HEK293 (cell line): ENCODE measurements at regions not wholly inside any gene's neighbourhood (a gene's known extent, or its start where the extent isn't known, plus 50 kb on each side); places are given as distances from the start of the nearest gene placed in this dataset.

Experiments
- BCL6B ChIP-seq: fragments of 450-650 bp; formaldehyde crosslinking; IDR thresholded peaks from 2 replicates; pipeline ENCODE4 v1.5.1; 2017; ENCODE audit warnings: missing biosample characterization, missing genetic modification characterization
- HOXA7 ChIP-seq: sonication (generic); formaldehyde crosslinking; IDR thresholded peaks from 2 replicates; pipeline ENCODE4 v1.8.1; 2022; ENCODE audit warnings: missing genetic modification reagents, borderline replicate concordance
- MZF1 ChIP-seq: fragments of 450-650 bp; formaldehyde crosslinking; IDR thresholded peaks from 2 replicates; pipeline ENCODE4 v1.5.1; 2017; ENCODE audit warnings: missing biosample characterization, missing genetic modification characterization, borderline replicate concordance
- PRDM1 ChIP-seq: fragments of 450-650 bp; formaldehyde crosslinking; IDR thresholded peaks from 2 replicates; pipeline ENCODE4; 2016; ENCODE audit warnings: missing biosample characterization, missing genetic modification characterization
- PRDM4 ChIP-seq: fragments of 450-650 bp; formaldehyde crosslinking; IDR thresholded peaks from 2 replicates; pipeline ENCODE4 v1.5.1; 2017; ENCODE audit warnings: missing biosample characterization, missing genetic modification characterization
- REST ChIP-seq: fragments of 450-650 bp; formaldehyde crosslinking; IDR thresholded peaks from 2 replicates; pipeline ENCODE4 v1.5.1; 2016; ENCODE audit warnings: missing biosample characterization, missing genetic modification characterization
- SP7 ChIP-seq: fragments of 450-650 bp; formaldehyde crosslinking; IDR thresholded peaks from 2 replicates; pipeline ENCODE4 v1.5.1; 2016; ENCODE audit warnings: missing biosample characterization, missing genetic modification characterization
- ZBTB17 ChIP-seq: fragments of 450-650 bp; formaldehyde crosslinking; IDR thresholded peaks from 2 replicates; pipeline ENCODE4 v1.5.1; 2016; ENCODE audit warnings: missing biosample characterization, missing genetic modification characterization
- ZBTB20 ChIP-seq: fragments of 450-650 bp; formaldehyde crosslinking; IDR thresholded peaks from 2 replicates; pipeline ENCODE4 v1.5.1; 2016; ENCODE audit warnings: missing biosample characterization, missing genetic modification characterization
- ZBTB8A ChIP-seq: fragments of 450-650 bp; formaldehyde crosslinking; IDR thresholded peaks from 2 replicates; pipeline ENCODE4 v1.5.1; 2016; ENCODE audit warnings: missing biosample characterization, missing genetic modification characterization
- ZFHX2 ChIP-seq: fragments of 450-650 bp; formaldehyde crosslinking; conservative IDR thresholded peaks from 2 replicates; pipeline ENCODE4 v1.5.1; 2016; ENCODE audit warnings: missing biosample characterization, missing genetic modification characterization
- ZFP3 ChIP-seq: fragments of 450-650 bp; formaldehyde crosslinking; IDR thresholded peaks from 2 replicates; pipeline ENCODE4 v1.5.1; 2016; ENCODE audit warnings: low read depth, missing biosample characterization, missing genetic modification characterization
- ZFP37 ChIP-seq: fragments of 450-650 bp; formaldehyde crosslinking; IDR thresholded peaks from 2 replicates; pipeline ENCODE4 v1.5.1; 2016; ENCODE audit warnings: missing biosample characterization, missing genetic modification characterization
- ZNF19 ChIP-seq: fragments of 450-650 bp; formaldehyde crosslinking; IDR thresholded peaks from 2 replicates; pipeline ENCODE4; 2016; ENCODE audit warnings: missing biosample characterization, missing genetic modification characterization, low read depth
- ZNF274 ChIP-seq, 2 experiments: fragments of 200-500 bp in 1 of 2; fragments of 450-650 bp in 1 of 2; sonication (Bioruptor generic) in 1 of 2; formaldehyde crosslinking in 1 of 2; IDR thresholded peaks; 2 replicates each; pipeline versions ENCODE4 v1.5.1 to v1.6.1; 2014 to 2016; ENCODE audit warnings: borderline replicate concordance in 1 of 2, inconsistent platforms in 1 of 2, low read length in 1 of 2, missing biosample characterization in 1 of 2, missing genetic modification characterization in 1 of 2
- ZNF37A ChIP-seq: fragments of 450-650 bp; IDR thresholded peaks from 2 replicates; pipeline ENCODE4 v1.5.1; 2018; ENCODE audit warnings: missing biosample characterization, missing genetic modification characterization
- ZNF391 ChIP-seq: fragments of 450-650 bp; formaldehyde crosslinking; IDR thresholded peaks from 2 replicates; pipeline ENCODE4 v1.5.1; 2016; ENCODE audit warnings: low read depth, missing biosample characterization, missing genetic modification characterization, borderline replicate concordance
- ZNF398 ChIP-seq: fragments of 450-650 bp; formaldehyde crosslinking; IDR thresholded peaks from 2 replicates; pipeline ENCODE4 v1.5.1; 2017; ENCODE audit warnings: missing biosample characterization, missing genetic modification characterization
- ZNF510 ChIP-seq: fragments of 450-650 bp; formaldehyde crosslinking; IDR thresholded peaks from 2 replicates; pipeline ENCODE4 v1.5.1; 2018; ENCODE audit warnings: mild to moderate bottlenecking, missing genetic modification characterization, missing biosample characterization; ENCODE audit not compliant: insufficient replicate concordance
- ZNF518A ChIP-seq: fragments of 450-650 bp; formaldehyde crosslinking; conservative IDR thresholded peaks from 2 replicates; pipeline ENCODE4 v1.5.1; 2016; ENCODE audit warnings: low read depth, missing biosample characterization, missing genetic modification characterization
- ZNF555 ChIP-seq: fragments of 450-650 bp; formaldehyde crosslinking; conservative IDR thresholded peaks from 2 replicates; pipeline ENCODE4 v1.5.1; 2017; ENCODE audit warnings: missing biosample characterization, mild to moderate bottlenecking, missing genetic modification characterization, inconsistent platforms
- ZSCAN30 ChIP-seq: fragments of 450-650 bp; IDR thresholded peaks from 2 replicates; pipeline ENCODE4 v1.5.1; 2018; ENCODE audit warnings: missing biosample characterization, mild to moderate bottlenecking, missing genetic modification characterization, moderate library complexity
- ZSCAN5A ChIP-seq: fragments of 450-650 bp; formaldehyde crosslinking; IDR thresholded peaks from 2 replicates; pipeline ENCODE4 v1.5.1; 2016; ENCODE audit warnings: missing biosample characterization, missing genetic modification characterization

GRCh38 chr1:204763773-204764427, 78.4 kb upstream of the LRRN2 start (continued):
- no peak for TF ChIP-seq ZNF274 (IDR thresholded peaks at IDR 0.05; ENCODE audit: low read length)
- no peak for TF ChIP-seq ZNF274 (tag by site-specific recombination; IDR thresholded peaks at IDR 0.05; ENCODE audit: borderline replicate concordance)
- no peak for TF ChIP-seq ZNF37A (tag by site-specific recombination)
- no peak for TF ChIP-seq ZNF398 (tag by site-specific recombination)
- no peak for TF ChIP-seq REST (tag by site-specific recombination)
- no peak for TF ChIP-seq ZNF391 (tag by site-specific recombination)
- no peak for TF ChIP-seq ZFP37 (tag by site-specific recombination)
- TF ChIP-seq BCL6B: no peak
- TF ChIP-seq ZNF510: no peak
- TF ChIP-seq ZSCAN30: peak; percentile 64; the same call in 1 of the 2 replicates
- no peak for TF ChIP-seq PRDM1 (tag by site-specific recombination)
- TF ChIP-seq ZNF518A (tag by site-specific recombination): no peak
- peak; percentile 12; the same call in 1 of the 2 replicates for TF ChIP-seq ZSCAN5A (tag by site-specific recombination)
- TF ChIP-seq MZF1 (tag by site-specific recombination): no peak
- no peak for TF ChIP-seq ZNF555
- TF ChIP-seq HOXA7 (CRISPR knock-in tag): no peak
- no peak for TF ChIP-seq PRDM4 (tag by site-specific recombination)
- peak; percentile 79; the same call in 1 of the 2 replicates for TF ChIP-seq ZBTB17 (tag by site-specific recombination)
- no peak for TF ChIP-seq ZFP3 (tag by site-specific recombination)
- TF ChIP-seq ZBTB20 (tag by site-specific recombination): no peak
- TF ChIP-seq ZFHX2 (tag by site-specific recombination): peak; percentile 80
- no peak for TF ChIP-seq ZNF19 (tag by site-specific recombination)
- TF ChIP-seq ZBTB8A (tag by site-specific recombination): peak; percentile 90
- TF ChIP-seq SP7 (tag by site-specific recombination): 0 out of 2 replicates have a peak, but pooled peaks have one; percentile 24
